GM12891 (cell line): ENCODE measurements at regions not wholly inside any gene's neighbourhood (a gene's known extent, or its start where the extent isn't known, plus 50 kb on each side); places are given as distances from the start of the nearest gene placed in this dataset.

ENCODE experiments used
- POLR2A ChIP-seq: IDR thresholded peaks from 2 replicates; pipeline ENCODE4 v1.6.1; 2011; ENCODE audit warnings: low read depth, low read length, control low read depth
- POLR2AphosphoS5 ChIP-seq: IDR thresholded peaks from 2 replicates; pipeline ENCODE4 v1.6.1; 2011; ENCODE audit warnings: low read depth, low read length, control low read depth
- TAF1 ChIP-seq: IDR thresholded peaks from 2 replicates; pipeline ENCODE4 v1.6.1; 2011; ENCODE audit warnings: low read depth, low read length, control low read depth

- TF ChIP-seq POLR2A: no peak
- no peak for TF ChIP-seq POLR2AphosphoS5
- no peak for TF ChIP-seq TAF1
Observed at GRCh38 chr21:36553406-36553805, 73.5 kb upstream of the CLDN14 start.
